Endodermal cell (in vitro differentiated cells): ENCODE measurements at regions not wholly inside any gene's neighbourhood (a gene's known extent, or its start where the extent isn't known, plus 50 kb on each side); places are given as distances from the start of the nearest gene placed in this dataset.

Experiments used
- DNase-seq: peaks from one replicate; pipeline ENCODE4 v3.0.0-alpha.2; 2017
- H3K27ac ChIP-seq: 2 replicates; pipeline ENCODE4 v1.5.1; 2013; ENCODE audit warnings: mild to moderate bottlenecking, low read depth, low read length, moderate library complexity
- H3K27me3 ChIP-seq: 2 replicates; pipeline ENCODE4 v1.6.1; 2013; ENCODE audit warnings: mild to moderate bottlenecking, low read length, moderate library complexity; ENCODE audit not compliant: insufficient read depth, control insufficient read depth, poor library complexity, severe bottlenecking
- H3K36me3 ChIP-seq: 2 replicates; pipeline ENCODE4 v1.7.0; 2013; ENCODE audit warnings: mild to moderate bottlenecking, low read length, moderate library complexity; ENCODE audit not compliant: control insufficient read depth, insufficient read depth
- H3K4me1 ChIP-seq: one replicate; pipeline ENCODE4 v1.7.0; 2013; ENCODE audit warnings: low read length; ENCODE audit not compliant: control insufficient read depth, insufficient read depth
- H3K4me3 ChIP-seq: 2 replicates; pipeline ENCODE4 v1.5.1; 2013; ENCODE audit warnings: mild to moderate bottlenecking, low read length, moderate library complexity
- H3K9ac ChIP-seq: 2 replicates; pipeline ENCODE4 v1.6.1; 2013; ENCODE audit warnings: mild to moderate bottlenecking, low read length, moderate library complexity; ENCODE audit not compliant: poor library complexity, severe bottlenecking; ENCODE audit errors: extremely low read depth
- H3K9me3 ChIP-seq: 2 replicates; pipeline ENCODE4 v1.6.1; 2013; ENCODE audit warnings: mild to moderate bottlenecking, low read length, moderate library complexity; ENCODE audit not compliant: control insufficient read depth
- H3K27ac Mint-ChIP-seq: 2 replicates; pipeline ENCODE4 v1.8.0; 2020; ENCODE audit warnings: mixed read lengths
- H3K27me3 Mint-ChIP-seq: 2 replicates; pipeline ENCODE4 v1.8.0; 2021; ENCODE audit warnings: mild to moderate bottlenecking, mixed read lengths; ENCODE audit not compliant: insufficient read depth
- H3K36me3 Mint-ChIP-seq: 2 replicates; pipeline ENCODE4 v1.8.0; 2020; ENCODE audit warnings: low read depth, mixed read lengths
- H3K4me1 Mint-ChIP-seq: 2 replicates; pipeline ENCODE4 v1.8.0; 2020; ENCODE audit warnings: mixed read lengths
- H3K4me3 Mint-ChIP-seq: 2 replicates; pipeline ENCODE4 v1.8.0; 2020; ENCODE audit warnings: mild to moderate bottlenecking, moderate library complexity, mixed read lengths
- H3K9me3 Mint-ChIP-seq: 2 replicates; pipeline ENCODE4 v1.8.0; 2020; ENCODE audit warnings: mild to moderate bottlenecking, mixed read lengths
- CTCF ChIP-seq: fragments of 200-600 bp; sonication (generic); conservative IDR thresholded peaks from 2 replicates; pipeline ENCODE4 v1.5.0; 2021; ENCODE audit warnings: antibody characterized with exemption, mild to moderate bottlenecking
- WGBS, 2 experiments: methylation state at CpG; one replicate each; pipeline versions ENCODE4 v1.1.5 to v1.1.7; 2013; ENCODE audit warnings: missing lambda C conversion rate in 2 of 2, mixed read lengths in 1 of 2; ENCODE audit not compliant: insufficient coverage in 1 of 2, insufficient read length in 1 of 2; 5-methylcytosine and 5-hydroxymethylcytosine counted together

GRCh38 chr17:5948811-5949210, 121.4 kb upstream of the WSCD1 start:
- Mint-ChIP-seq H3K4me3 (no peak overlapping the region), H3K27ac (no peak overlapping the region), H3K27me3 (peaks cover 88% of the 10 kb centered on the region), H3K9me3 (peaks cover 23% of the 10 kb centered on the region), H3K4me1 (peaks cover 2% of the 10 kb centered on the region), H3K36me3 (no peaks in the 10 kb centered on the region)
- DNase-seq, result no peak
- no peak overlapping the region for H3K9ac ChIP-seq
- H3K4me1 ChIP-seq, result no peaks in the 10 kb centered on the region
- H3K36me3 ChIP-seq, result no peaks in the 10 kb centered on the region
- no peak overlapping the region for H3K27ac ChIP-seq
- no peak for TF ChIP-seq CTCF
- 91% methylated on average over 3 of the region's 3 CpGs; no CpG with 5 or more reads in 1 of the 2 experiments for WGBS, 2 experiments
- H3K9me3 ChIP-seq, result peaks cover 30% of the 10 kb centered on the region
- no peak overlapping the region for H3K4me3 ChIP-seq
- peaks cover 6% of the 10 kb centered on the region for H3K27me3 ChIP-seq

- H3K36me3 Mint-ChIP-seq, result no peaks in the 10 kb centered on the region
- peaks cover 6% of the 10 kb centered on the region for H3K27me3 ChIP-seq
- no peak overlapping the region for H3K27ac ChIP-seq
- no peaks in the 10 kb centered on the region for H3K4me1 ChIP-seq
- H3K27me3 Mint-ChIP-seq, result peaks cover 87% of the 10 kb centered on the region
- H3K36me3 ChIP-seq, result no peaks in the 10 kb centered on the region
- DNase-seq, result peak; percentile 33
- no peaks in the 10 kb centered on the region for H3K4me1 Mint-ChIP-seq
- H3K9ac ChIP-seq, result no peak overlapping the region
- peaks cover 26% of the 10 kb centered on the region for H3K9me3 Mint-ChIP-seq
- TF ChIP-seq CTCF, result no peak
- WGBS, 2 experiments, result 93 to 97% methylated on average over 4 to 8 of the region's 8 CpGs
- H3K9me3 ChIP-seq, result peaks cover 17% of the 10 kb centered on the region
- H3K4me3 ChIP-seq, result no peak overlapping the region
- no peak overlapping the region for H3K4me3 Mint-ChIP-seq
- H3K27ac Mint-ChIP-seq, result no peak overlapping the region
Measured at GRCh38 chr17:5950878-5951277, 119.3 kb upstream of the WSCD1 start.

GRCh38 chr17:5951912-5952311, 118.3 kb upstream of the WSCD1 start:
- no peak overlapping the region for H3K4me3 Mint-ChIP-seq
- H3K27me3 Mint-ChIP-seq, result peaks cover 79% of the 10 kb centered on the region
- no peak for TF ChIP-seq CTCF
- peaks cover 16% of the 10 kb centered on the region for H3K9me3 ChIP-seq
- peaks cover 6% of the 10 kb centered on the region for H3K27me3 ChIP-seq
- no peaks in the 10 kb centered on the region for H3K4me1 Mint-ChIP-seq
- no peak overlapping the region for H3K9ac ChIP-seq
- H3K36me3 ChIP-seq, result no peaks in the 10 kb centered on the region
- H3K27ac ChIP-seq, result no peak overlapping the region
- H3K27ac Mint-ChIP-seq, result no peak overlapping the region
- H3K4me3 ChIP-seq, result no peak overlapping the region
- 80 to 94% methylated on average over 1 to 3 of the region's 3 CpGs for WGBS, 2 experiments
- no peaks in the 10 kb centered on the region for H3K36me3 Mint-ChIP-seq
- DNase-seq, result no peak
- H3K4me1 ChIP-seq, result no peaks in the 10 kb centered on the region
- H3K9me3 Mint-ChIP-seq, result peaks cover 20% of the 10 kb centered on the region
